Peyer's patch (tissue), 4 donors: ENCODE measurements at regions not wholly inside any gene's neighbourhood (a gene's known extent, or its start where the extent isn't known, plus 50 kb on each side); places are given as distances from the start of the nearest gene placed in this dataset.
"Not testable (repeated sequence)": the region's sequence is repeated elsewhere in the genome, so short reads cannot be mapped to it uniquely, and the experiment has no call there.

Experiments used
- DNase-seq, 3 donors: peaks; one replicate each; pipeline ENCODE4 v3.0.0-alpha.2; 2017 to 2019
- H3K27ac ChIP-seq, 4 donors: fragments of 200-600 bp; sonication (generic); one replicate each; pipeline ENCODE4 v1.5.1; 2016 to 2019
- H3K27me3 ChIP-seq, 2 donors: fragments of 200-600 bp; sonication (generic); one replicate each; pipeline ENCODE4 v1.5.1; 2019
- H3K36me3 ChIP-seq, 3 donors: fragments of 200-600 bp; sonication (generic); one replicate each; pipeline ENCODE4 v1.5.1; 2016 to 2019
- H3K4me1 ChIP-seq, 4 donors: fragments of 200-600 bp; sonication (generic); one replicate each; pipeline ENCODE4 v1.5.1; 2016 to 2019
- H3K4me3 ChIP-seq, 4 donors: fragments of 200-600 bp; sonication (generic); 1 replicate in 3 of 4; 2 replicates in 1 of 4; pipeline ENCODE4 v1.5.1; 2016 to 2019; ENCODE audit warnings: mild to moderate bottlenecking in 1 of 4
- H3K9me3 ChIP-seq, 4 donors: fragments of 200-600 bp; sonication (generic); one replicate each; pipeline ENCODE4 v1.5.1; 2016 to 2019; ENCODE audit warnings: mild to moderate bottlenecking in 1 of 4
- CTCF ChIP-seq, 6 experiments: fragments of 450-650 bp in 4 of 6; fragments of 200-600 bp in 2 of 6; sonication (generic) in 1 of 6; IDR thresholded peaks; one replicate each; pipeline ENCODE4 v1.5.1; 2017 to 2019; ENCODE audit warnings: antibody characterized with exemption in 6 of 6, mild to moderate bottlenecking in 3 of 6, moderate library complexity in 1 of 6
- POLR2A ChIP-seq, 2 donors: fragments of 450-650 bp; IDR thresholded peaks; one replicate each; pipeline ENCODE4 v1.5.1; 2017; ENCODE audit warnings: antibody characterized with exemption in 2 of 2, mild to moderate bottlenecking in 2 of 2, moderate library complexity in 2 of 2

DNA sequence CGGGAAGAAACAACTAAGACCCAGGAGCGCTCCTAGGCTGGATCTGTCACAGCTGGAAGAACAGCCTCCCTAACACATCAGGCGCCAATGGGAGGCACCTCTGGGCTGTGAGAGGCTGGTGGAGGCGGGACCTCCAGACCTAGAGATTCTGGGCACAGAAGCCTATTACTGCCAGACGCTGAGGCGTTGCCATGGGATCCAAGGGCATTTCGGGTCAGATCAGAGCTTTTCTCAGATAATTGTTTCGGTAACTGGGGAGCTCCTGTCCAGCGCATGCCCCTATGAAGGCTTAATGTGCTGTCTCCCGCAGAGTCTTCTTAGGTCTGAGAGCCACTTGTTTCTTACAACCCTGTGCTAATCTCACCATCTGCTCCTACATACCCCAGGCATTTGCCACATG is 339.2 kb downstream of the ZNF716 start:
- no peak for DNase-seq
- Histone ChIP-seq H3K4me1 (no peaks in the 10 kb centered on the region), H3K9me3 (no peaks in the 10 kb centered on the region), H3K36me3 (no peaks in the 10 kb centered on the region), H3K4me3 (no peak overlapping the region), H3K27me3 (no peaks in the 10 kb centered on the region), H3K27ac (no peak overlapping the region)
- no peak for TF ChIP-seq CTCF (IDR thresholded peaks at IDR 0.05)
- TF ChIP-seq POLR2A (IDR thresholded peaks at IDR 0.05) = no peak

DNA sequence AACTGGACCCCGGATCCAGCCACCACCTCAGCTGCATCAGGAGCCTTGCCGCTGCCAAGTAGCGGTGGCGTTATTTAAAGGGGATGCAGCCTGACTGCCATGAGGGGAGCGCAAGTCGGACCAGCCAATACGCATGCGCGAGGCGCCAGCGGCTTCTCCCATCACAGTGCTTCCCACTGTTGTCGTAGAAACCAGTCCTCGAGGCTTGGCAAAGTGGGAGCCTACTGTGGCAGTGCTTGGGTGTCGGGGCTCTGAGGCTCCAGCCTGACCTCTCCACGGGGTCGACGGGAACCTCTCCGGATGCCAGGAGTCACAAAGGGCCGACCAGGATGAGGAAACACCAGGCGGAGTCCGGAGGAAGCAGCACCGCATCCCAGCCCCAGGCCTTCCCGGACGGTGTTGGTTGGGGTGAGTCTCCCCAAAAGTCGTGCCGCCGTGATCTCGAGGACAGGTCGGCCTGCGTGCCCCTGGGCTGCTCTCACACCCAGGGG is 369.6 kb downstream of the ZNF716 start:
- Histone ChIP-seq H3K9me3 (peaks cover 0 to 3% (median 0%) of the 10 kb centered on the region in 4 donors), H3K27me3 (no peaks in the 10 kb centered on the region), H3K4me1 (no peaks in the 10 kb centered on the region), H3K4me3 (no peak overlapping the region), H3K27ac (no peak overlapping the region), H3K36me3 (no peaks in the 10 kb centered on the region)
- DNase-seq = no peak
- TF ChIP-seq CTCF (IDR thresholded peaks at IDR 0.05) = no peak
- no peak for TF ChIP-seq POLR2A (IDR thresholded peaks at IDR 0.05)

- no peaks in the 10 kb centered on the region for H3K4me1 ChIP-seq
- peaks cover 0 to 3% (median 0%) of the 10 kb centered on the region in 4 donors for H3K9me3 ChIP-seq
- no peak for TF ChIP-seq POLR2A (IDR thresholded peaks at IDR 0.05)
- TF ChIP-seq CTCF (IDR thresholded peaks at IDR 0.05) = no peak
- H3K36me3 ChIP-seq = no peaks in the 10 kb centered on the region
- H3K27me3 ChIP-seq = no peaks in the 10 kb centered on the region
- no peak for DNase-seq
- no peak overlapping the region for H3K27ac ChIP-seq
- no peak overlapping the region for H3K4me3 ChIP-seq
Measured at GRCh38 chr7:57820477-57820876, 370.5 kb downstream of the ZNF716 start.

DNA sequence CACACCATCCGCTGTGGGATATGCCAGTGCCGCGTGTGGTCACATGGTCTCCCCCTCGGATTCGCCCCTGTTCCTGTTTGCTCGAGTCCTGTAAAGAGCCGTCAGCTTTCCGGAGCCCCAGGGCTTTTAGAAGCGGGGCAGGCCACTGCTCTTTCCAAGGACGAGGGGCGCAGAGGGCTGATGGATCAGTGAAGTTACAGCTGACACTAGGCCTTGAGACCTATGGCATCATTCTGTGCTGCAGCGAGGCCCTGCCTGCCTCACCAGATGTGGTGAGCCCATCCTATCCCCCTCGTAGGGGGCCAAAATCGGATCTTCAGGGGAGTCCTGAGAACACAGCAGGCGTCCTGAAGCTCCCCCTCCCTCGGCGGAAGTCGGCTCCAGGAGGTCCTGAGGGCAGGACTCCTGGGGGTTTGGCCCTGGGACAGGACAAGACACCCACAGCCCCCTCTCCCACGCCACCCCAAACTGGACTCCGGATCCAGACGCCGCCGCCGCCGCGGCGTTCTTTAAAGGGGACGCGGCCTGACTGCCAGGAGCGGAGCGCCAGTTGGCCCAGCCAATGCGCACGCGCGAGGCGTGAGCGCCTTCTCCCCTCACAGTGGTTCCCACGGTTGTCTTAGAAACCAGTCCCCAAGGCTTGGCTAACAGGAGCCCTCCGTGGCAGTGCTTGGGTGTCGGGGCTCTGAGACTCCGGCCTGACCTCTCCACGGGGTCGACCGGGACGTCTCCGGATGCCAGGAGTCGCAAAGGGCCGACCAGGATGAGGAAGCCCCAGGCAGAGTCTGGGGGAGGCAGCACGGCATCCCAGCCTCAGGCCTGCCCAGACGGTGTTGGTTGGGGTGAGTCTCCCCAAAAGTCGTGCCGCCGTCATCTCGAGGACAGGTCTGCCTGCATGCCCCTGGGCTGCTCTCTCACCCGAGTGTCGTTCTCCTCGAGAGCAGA is 371.7 kb downstream of the ZNF716 start:
- Histone ChIP-seq H3K4me3 (no peak overlapping the region), H3K27me3 (no peaks in the 10 kb centered on the region), H3K9me3 (peaks cover 0 to 3% (median 0%) of the 10 kb centered on the region in 4 donors), H3K4me1 (no peaks in the 10 kb centered on the region), H3K27ac (no peak overlapping the region), H3K36me3 (no peaks in the 10 kb centered on the region)
- TF ChIP-seq CTCF (IDR thresholded peaks at IDR 0.05) = no peak
- no peak for TF ChIP-seq POLR2A (IDR thresholded peaks at IDR 0.05)
- DNase-seq = no peak

GRCh38 chr7:57826548-57826947 is 376.6 kb downstream of the ZNF716 start:
- not testable (repeated sequence) for H3K27ac ChIP-seq, H3K4me3 ChIP-seq, H3K36me3 ChIP-seq, H3K9me3 ChIP-seq, H3K4me1 ChIP-seq, DNase-seq, H3K27me3 ChIP-seq

DNA sequence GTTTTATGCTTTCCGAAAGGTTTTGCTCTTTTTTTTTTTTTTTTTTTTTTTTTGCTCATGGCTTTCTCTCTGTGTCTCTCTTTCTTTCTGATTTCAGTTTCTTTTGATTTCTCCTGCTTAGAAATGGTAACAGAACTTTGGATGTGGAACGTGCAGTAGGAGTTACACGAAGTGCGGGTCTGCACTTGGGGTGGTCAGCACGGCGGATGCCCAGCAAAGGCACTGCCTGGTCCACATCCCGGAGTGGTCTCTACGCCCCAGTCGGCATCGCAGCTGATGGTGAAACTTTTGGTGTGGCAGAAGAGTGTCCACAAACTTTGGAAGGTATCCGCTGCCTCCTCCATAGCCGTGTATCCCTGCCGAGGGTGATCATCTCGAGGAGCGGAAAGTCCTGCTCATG is 385.2 kb downstream of the ZNF716 start:
- not testable (repeated sequence) for H3K27ac ChIP-seq, H3K9me3 ChIP-seq, H3K36me3 ChIP-seq, H3K27me3 ChIP-seq, H3K4me1 ChIP-seq, DNase-seq, H3K4me3 ChIP-seq

DNA sequence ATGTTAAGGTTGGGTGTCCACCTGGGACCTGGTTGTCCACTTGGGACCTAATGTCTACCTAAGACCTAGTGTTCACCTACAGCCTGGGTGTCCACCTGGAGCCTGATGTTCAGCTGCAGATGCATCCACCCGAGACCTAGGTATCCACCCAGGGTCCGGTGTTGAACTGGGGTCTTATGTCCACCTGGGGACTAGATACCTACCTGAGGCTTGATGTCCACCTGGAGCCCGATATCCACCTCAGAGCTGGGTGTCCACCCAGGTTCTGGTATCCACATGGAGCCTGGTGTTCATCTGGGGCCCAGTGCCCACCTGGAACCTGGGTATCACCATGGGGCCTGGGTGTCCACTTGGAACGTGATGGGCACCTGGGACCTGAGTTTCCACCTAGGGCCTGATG is 389.2 kb downstream of the ZNF716 start:
- not testable (repeated sequence) for H3K4me1 ChIP-seq, H3K4me3 ChIP-seq, H3K36me3 ChIP-seq, DNase-seq, H3K27ac ChIP-seq, H3K27me3 ChIP-seq, H3K9me3 ChIP-seq
